Lower leg skin (tissue), 3 donors: ENCODE measurements at regions not wholly inside any gene's neighbourhood (a gene's known extent, or its start where the extent isn't known, plus 50 kb on each side); places are given as distances from the start of the nearest gene placed in this dataset.

Experiments
- POLR2A ChIP-seq, 2 donors: fragments of 450-650 bp; IDR thresholded peaks; one replicate each; pipeline ENCODE4 v1.6.1; 2016 to 2017; ENCODE audit warnings: antibody characterized with exemption in 2 of 2, mild to moderate bottlenecking in 1 of 2, moderate library complexity in 1 of 2
- TF ChIP-seq, protein P1 (sequence below), 3 donors: fragments of 450-650 bp; IDR thresholded peaks; one replicate each; pipeline ENCODE4 v1.5.1; 2016; ENCODE audit warnings: antibody characterized with exemption in 3 of 3, mild to moderate bottlenecking in 3 of 3, moderate library complexity in 2 of 3

DNA sequence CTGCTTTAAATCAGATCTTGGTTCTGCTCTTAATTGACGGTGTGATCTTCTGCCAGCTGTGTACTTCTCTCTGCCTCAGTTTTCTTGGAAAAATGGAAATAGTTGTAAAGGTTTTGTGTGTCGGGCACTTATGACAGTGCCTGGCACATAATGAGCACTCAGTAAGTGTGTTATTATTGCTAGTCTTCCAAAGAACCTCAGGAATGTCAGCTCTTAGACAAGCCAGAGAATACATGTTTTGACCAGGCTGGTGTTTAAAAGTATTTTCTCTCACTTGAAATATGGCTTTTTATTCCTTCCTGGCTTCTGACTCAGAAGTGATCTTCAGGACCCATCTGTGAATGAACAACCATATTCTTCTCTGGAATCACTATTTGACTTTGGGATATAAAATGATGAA is 304.1 kb downstream of the SNAPC1 start:
- no peak for TF ChIP-seq POLR2A (IDR thresholded peaks at IDR 0.05)
- TF ChIP-seq, protein P1, sequence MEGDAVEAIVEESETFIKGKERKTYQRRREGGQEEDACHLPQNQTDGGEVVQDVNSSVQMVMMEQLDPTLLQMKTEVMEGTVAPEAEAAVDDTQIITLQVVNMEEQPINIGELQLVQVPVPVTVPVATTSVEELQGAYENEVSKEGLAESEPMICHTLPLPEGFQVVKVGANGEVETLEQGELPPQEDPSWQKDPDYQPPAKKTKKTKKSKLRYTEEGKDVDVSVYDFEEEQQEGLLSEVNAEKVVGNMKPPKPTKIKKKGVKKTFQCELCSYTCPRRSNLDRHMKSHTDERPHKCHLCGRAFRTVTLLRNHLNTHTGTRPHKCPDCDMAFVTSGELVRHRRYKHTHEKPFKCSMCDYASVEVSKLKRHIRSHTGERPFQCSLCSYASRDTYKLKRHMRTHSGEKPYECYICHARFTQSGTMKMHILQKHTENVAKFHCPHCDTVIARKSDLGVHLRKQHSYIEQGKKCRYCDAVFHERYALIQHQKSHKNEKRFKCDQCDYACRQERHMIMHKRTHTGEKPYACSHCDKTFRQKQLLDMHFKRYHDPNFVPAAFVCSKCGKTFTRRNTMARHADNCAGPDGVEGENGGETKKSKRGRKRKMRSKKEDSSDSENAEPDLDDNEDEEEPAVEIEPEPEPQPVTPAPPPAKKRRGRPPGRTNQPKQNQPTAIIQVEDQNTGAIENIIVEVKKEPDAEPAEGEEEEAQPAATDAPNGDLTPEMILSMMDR (IDR thresholded peaks at IDR 0.05) = no peak
